ENCODE measurements at regions not wholly inside any gene's neighbourhood (a gene's known extent, or its start where the extent isn't known, plus 50 kb on each side); places are given as distances from the start of the nearest gene placed in this dataset.
"Not testable (repeated sequence)": the region's sequence is repeated elsewhere in the genome, so short reads cannot be mapped to it uniquely, and the experiment has no call there.

DNA sequence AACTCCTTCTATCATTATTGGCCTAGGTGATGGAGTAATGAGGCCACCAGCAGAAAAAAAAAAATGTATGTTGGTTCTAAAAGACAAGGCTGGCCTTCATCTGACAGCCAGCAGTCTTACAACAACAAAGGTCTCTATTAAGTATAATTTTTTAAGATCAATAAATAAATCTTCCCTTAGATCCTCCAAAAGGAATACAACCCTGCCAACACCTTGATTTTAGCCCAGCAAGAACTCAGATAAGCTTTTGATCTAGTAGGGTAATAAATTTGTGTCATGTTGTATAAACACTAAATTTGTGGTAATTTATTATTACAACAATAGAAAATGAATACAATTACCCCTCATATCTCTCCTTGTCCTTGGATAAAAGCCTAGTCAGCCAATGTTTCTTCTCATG, 633.2 kb upstream of the FAM174A start:
- DNase-seq (ENCODE audit: low read depth), result no peak

DNA sequence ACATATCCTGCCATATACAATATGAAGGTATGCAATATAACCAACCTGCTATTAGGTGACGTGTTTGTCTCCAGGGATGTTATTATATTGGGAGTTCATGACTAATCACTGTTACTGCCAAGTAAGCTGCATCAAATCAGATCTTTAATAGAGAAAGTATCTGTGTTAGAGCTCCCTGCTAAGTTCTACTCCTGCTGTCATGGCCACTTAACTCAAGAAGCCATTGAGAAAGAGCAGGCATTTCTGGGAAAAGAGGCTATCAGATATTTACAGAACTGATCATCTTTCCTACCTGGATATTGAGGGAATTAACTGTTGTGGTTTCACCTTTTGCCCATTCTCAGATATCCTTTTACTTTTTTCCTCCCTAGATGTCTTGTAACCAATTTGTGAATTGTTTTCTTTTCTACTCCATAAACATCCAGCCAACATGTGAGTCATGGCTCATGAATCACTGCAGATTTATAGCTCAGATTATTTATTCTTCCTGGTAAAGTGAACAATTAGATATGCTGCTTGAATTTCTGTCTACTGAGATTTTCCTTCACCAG, 634.8 kb upstream of the FAM174A start:
- DNase-seq (ENCODE audit: low read depth), result peak; percentile 6

DNA sequence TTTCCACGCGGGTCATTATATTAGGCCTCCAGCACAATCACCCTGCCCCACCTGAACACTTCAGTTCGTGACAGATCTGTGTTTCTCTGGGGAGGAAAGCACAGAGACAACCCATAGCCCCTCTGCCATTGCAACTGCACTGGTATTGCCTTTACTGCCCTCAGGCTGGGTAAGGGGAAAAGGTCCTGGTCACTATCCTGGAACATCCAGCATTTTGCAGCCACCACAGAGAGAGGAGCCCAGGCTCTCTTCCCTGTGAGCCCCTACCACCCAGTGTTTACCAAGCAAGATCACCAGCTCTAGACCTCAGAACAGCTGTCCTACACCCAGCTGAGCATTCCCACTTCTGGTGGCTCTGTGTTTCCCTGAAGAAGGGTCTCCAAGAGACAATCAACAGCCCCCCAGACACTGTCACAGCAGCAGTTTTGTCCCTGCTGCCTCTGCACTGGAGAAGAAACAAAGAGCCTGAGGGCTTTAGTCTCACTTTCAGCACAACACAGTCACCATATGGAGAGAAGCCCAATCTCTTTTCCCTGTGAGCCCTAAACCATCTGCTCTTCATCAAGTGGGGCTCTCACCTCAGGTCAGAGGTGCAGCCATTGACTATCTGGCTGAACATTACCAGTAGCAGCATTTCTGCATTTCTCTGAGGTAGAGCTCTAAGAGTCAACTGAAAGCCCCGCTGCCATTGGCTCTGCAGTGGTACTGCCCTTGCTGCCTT, 655.2 kb upstream of the FAM174A start:
- no peak for DNase-seq (ENCODE audit: low read depth)

DNA sequence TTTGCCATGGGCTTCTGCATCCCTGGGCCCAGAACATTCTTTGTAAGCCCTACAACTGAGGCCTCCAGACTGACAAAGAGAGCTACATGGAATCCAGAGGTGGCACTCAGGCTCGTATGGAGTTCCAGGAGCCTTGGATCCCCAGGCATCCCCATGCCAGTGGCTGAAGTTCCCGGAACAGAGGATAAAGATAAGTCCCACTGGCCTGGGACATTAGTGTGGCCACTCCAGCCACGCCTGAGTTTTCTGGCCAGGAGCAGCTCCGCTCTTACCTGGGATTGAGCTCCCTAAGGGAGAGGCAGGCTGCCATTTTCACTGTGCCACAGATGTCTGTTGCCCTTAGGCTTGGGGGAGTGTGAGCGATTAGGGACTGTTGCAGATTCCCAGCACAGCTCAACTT, 656.3 kb upstream of the FAM174A start:
- no peak for DNase-seq (ENCODE audit: low read depth)

DNA sequence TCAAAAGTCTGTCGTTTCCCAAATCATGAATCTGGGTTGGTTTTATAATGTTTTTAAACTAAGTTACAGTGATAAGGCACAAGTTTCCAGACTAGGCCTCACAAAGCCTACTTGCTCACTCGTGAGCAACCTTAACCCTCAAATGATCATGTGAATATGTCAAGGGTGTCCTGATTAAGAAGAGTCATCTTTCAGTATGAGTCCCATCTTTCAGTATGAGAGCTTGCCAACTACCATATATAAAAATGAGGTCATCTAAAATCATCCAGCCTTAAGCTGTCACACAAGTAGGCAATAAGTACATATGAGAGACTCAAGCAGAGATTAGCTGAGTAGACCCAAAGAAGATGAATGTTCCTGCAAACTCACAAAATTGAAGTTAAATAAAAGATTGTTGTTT, 668.4 kb upstream of the FAM174A start:
- DNase-seq (ENCODE audit: low read depth), result no peak

DNA sequence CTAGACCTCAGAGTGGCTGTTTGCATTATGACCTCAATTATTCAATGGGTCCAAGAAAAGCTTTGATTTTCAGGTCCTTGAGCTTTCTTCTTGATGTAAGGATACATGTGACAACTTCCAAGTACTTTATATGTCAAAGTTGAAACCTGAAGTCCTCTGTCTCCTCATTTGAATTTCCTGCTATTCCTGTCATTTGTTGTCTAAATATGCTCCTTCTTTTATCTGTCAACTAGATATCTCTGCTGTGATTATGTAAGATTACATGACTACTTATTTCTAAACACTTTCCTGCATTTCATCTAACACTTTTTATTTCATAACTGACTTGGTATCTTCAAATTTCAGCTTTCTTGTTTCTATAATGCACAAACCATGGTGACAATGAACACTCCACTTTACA, 670.0 kb upstream of the FAM174A start:
- DNase-seq (ENCODE audit: low read depth), result no peak

DNA sequence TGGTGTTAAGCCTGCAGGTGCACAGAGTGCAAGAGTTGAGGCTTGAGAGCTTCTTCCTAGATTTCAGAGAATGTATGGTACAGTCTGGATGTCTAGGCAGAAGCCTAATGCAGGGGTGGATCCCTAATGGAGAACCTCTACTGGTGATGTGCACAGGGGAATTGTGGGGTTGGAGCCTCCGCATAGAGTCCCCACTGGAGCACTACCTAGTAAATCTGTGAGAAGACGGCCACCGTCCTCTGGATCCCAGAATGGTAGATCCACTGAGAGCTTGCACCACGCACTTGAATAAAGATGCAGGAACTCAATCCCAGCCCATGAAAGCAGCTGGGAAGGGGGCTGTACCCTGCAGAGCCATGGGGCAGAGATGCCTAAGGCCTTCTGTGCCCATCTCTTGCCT, 699.4 kb upstream of the FAM174A start:
- DNase-seq (ENCODE audit: low read depth), result no peak

DNA sequence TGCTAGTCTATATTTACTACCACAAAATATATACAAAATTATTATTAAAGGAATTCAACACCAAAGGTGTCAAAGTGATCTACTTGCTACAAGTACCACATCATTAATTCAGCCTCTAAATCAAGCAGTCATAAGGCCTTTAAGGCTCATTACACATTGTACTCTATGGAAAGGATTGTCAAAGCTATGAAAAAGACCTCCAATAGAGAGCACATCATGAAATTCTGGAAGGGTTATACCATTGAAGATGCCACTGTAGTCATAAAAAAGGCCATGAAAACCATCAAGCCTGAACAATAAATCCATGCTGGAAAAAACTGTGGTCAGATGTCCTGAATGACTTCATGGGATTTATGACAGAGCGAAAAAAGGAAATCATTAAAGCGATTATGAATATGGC, 708.0 kb upstream of the FAM174A start:
- no peak for DNase-seq (ENCODE audit: low read depth)

DNA sequence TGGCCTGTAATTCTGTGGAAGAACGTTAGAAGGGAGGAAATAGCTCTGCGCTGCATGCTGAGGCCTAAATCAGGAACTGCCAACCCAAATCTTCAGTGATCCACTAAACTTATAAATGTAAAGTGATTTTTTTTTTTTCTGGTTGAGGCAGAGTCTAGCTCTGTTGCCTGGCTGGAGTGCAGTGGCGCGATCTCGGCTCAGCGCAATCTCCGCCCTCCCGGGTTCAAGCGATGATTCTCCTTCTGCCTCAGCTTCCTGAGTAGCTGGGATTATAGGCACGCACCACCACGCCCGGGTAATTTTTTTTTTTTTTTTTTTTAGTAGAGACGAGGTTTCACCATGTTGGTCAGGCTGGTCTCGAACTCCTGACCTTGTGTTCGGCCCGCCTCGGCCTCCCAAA, 717.4 kb upstream of the FAM174A start:
- no peak for DNase-seq (ENCODE audit: low read depth)

DNA sequence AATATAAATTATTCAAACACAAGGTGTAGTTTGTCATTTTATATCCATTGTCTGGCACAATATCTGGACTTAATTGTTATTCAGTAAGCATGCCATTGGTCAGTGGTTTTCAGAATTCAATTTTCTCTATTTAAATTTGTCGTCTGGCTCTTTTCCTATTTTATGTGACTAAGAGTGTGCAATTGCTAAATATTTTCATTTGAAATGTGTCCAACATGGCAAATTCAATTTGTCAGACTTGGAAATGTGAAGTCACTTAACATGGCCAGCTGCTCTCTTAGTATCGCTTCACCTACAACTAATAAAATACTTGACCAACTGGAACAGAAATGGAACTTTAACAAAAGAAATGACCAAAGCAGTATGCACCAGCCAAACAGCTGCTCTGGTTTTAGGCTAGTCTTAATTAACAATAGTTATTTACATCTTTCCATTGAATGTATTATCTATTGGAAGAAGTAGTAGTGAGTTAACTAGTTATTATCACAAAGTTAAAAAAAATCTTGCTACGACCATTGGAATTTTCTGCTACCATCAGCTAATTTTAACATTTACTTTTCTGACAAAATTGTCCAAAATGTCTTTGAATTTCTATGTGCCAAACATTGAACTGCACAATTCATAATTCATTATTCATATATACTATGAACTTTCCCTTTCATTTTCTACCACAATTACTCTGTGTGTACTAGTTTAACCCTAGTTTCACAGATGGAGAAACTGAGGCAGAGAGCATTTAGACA, 720.7 kb upstream of the FAM174A start:
- DNase-seq (ENCODE audit: low read depth), result no peak

DNA sequence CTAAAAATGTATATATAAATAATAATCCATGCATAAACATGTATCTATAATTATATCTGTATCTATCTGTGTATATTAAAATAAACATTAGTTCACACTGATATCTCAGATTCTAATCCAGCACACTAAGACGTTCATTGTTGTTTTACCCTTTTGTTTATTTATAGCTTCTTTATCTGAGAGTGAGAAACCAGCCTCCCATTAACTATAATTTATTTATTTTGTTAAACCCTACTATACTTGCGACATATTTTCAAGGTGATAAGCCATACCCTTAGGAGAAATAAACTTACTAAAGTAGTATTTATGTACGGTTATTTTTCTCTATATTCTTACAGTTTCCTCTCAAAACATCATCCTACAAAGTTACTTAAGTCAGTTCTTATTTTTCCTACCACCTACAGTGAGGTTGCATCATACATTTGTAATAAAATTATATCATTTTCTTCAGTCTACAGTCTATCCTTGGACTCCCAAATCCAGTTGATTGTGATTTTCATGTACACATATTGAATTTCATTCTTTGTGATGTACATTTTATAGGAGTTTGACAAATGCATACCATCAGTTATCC, 726.4 kb upstream of the FAM174A start:
- no peak for DNase-seq (ENCODE audit: low read depth)

DNA sequence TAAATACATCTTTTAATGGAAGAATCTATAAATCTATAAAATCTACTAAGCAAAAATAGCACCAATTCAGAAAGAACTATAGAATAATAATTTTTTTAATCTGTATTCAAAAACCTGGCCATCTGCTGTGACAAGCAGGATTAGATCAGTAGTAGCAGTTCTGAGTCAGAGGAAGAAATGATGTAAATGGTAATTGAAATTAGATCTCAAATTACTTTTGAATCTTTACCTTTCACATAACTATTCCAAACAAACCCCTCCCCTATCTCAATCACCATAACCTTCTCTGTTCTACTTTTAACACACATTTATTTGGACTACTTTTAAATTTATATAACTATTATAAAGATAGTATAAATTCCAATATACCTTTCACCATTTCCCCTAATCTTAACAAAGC, 727.8 kb upstream of the FAM174A start:
- no peak for DNase-seq (ENCODE audit: low read depth)

DNA sequence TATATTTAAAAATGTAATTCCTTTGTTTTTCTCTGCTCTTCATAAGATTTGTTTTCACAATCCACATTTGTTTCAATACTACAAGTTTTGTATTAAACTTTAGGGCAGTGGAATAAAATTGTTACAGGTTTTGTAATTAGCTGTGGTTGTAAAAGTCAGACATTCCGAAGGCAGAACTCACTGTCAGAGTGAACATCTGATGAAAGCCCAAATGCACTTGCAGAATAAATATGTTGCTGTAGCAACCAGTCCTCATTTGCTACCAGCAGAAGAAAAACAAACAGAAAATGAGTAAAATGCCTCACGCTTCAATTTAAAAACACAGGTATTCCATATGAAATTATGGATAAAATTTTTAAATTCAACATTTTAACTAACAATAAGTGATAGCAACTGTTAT, 740.1 kb upstream of the FAM174A start:
- no peak for DNase-seq (ENCODE audit: low read depth)

DNA sequence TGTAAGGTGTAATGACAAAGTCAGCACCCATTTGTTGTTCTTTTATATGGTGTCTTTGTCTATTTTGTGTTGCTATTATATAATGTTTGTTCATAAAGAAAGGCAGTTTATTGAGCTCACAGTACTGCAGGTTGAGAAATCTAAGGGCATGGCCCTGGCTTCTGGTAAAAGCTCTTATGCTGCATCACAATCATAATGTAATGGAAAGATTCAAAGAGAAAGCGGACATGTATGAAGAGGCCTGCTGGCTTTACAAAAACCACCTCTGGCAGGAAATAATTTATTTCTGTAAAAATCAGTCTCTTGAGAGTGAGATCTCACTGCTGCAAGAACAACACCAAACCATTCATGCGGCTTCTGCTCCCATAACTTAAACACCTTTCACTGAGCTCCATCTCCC, 746.7 kb upstream of the FAM174A start:
- DNase-seq (ENCODE audit: low read depth), result no peak

DNA sequence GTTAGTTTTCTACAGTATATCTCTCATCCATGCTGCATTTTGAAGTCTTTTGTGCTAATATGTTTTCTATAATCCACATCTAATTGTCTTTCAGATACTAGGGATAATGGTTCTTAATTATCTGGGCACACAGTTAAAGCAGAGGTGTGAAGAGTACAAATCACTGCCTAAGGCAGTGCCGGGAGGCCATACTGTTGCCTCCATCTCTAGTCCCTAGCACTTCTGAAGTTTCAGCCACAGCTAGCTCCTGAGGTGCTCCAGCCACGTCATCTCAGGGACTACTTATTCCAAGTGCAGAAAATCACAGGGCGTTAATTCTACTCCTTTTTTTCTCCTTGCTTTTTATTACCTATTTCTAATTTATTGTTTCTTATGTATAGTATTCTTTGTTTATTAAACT, 760.0 kb upstream of the FAM174A start:
- DNase-seq (ENCODE audit: low read depth), result no peak

DNA sequence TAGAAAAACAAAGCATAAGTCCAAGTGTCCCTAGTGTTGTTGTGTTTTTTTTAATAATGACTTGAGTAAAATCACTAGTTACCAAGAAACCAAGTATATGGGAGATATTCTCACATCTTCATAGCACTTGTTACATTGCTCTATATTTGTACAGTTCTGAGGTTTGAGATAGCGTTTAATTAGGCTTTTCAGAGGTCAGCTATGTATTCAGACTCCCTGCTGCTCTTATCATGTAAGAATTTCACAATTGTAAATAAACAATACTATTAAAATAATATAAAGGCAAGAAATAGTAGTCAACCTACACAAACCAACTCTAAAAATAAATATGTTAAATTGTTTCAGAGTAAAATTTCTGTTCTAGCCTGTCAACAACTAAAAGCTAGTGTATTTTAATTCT, 761.9 kb upstream of the FAM174A start:
- DNase-seq (ENCODE audit: low read depth), result no peak

DNA sequence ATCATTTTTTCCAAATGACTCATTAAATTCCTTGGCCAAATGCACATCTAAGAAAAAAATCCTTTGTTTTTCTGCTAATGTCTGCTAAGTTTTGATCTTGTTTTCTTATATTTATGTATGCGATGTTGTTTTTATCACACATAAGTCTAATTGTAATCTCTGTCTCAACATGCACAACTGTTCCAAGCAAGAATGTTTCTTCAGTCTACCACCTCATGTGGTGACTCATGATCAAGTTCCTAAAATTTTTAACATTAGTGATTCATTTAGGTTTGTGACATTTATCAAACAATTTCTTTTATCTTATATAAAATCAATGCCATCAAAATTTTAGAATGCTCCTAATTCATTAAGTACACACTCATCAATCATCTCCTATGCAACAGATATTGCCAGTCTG, 763.9 kb upstream of the FAM174A start:
- DNase-seq (ENCODE audit: low read depth), result no peak

DNA sequence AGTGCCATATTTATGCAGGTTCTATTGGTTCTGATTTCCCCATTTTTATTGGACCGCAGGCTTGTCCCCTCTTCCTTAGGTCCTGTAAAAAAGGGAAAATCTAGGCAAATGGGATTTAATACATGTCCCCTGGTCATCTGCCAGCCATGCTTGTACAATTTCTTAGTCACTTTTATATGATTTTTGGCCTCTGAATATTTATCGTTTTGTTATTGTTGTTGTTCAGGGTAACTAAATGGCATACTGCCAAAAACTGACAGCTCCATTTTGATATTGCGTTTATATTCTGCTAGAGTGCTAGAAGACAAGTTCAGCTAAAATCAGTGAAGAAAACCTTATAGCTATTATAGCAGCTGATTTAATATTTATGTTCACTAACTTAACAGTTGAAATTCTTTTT, 770.2 kb upstream of the FAM174A start:
- DNase-seq (ENCODE audit: low read depth), result no peak

DNA sequence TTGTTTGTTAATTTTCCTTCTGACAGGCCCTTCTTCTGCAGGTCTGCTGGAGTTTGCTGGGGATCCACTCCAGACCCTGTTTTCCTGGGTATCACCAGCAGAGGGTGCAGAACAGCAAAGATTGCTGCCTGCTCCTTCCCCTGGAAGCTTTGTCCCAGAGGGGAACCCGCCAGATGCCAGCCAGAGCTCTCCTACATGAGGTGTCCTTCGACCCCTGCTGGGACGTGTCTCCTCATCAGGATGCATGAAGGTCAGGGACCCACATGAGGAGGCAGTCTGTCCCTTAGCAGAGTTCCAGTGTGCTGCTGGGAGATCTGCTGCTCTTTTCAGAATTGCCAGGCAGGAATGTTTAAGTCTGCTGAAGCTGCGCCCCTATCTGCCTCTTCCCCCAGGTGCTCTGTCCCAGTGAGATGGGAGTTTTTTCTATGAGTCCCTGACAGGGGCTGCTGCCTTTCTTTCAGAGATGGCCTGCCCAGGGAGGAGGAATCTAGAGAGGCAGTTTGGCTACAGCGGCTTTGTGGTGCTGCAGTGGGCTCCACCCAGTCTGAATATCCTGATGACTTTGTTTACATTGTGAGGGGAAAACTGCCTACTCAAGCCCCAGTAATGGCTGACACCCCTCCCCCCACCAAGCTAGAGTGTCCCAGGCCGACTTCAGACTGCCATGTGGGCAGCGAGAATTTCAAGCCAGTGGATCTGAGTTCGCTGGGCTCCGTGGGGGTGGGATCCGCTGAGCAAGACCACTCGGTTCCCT, 772.0 kb upstream of the FAM174A start:
- no peak for DNase-seq (ENCODE audit: low read depth)

DNA sequence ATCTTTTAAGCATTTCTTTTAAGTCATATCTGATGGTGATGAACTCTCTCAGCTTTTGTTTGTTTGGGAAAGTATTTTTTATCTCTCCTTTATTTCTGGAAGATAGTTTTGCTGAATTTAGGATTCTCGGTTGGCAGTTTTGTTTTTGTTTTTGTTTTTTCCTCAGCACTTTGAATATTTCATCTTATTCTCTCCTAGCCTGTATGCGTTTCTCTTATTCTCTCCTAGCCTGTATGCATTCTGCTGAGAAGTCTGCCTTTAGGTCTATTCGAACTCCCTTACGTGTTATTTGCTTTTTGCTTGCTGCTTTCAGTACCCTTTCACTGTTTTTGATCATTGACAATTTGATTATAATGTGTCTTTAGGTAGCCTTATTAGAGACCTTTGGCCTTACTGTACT, 787.8 kb upstream of the FAM174A start:
- DNase-seq (ENCODE audit: low read depth), result no peak

DNA sequence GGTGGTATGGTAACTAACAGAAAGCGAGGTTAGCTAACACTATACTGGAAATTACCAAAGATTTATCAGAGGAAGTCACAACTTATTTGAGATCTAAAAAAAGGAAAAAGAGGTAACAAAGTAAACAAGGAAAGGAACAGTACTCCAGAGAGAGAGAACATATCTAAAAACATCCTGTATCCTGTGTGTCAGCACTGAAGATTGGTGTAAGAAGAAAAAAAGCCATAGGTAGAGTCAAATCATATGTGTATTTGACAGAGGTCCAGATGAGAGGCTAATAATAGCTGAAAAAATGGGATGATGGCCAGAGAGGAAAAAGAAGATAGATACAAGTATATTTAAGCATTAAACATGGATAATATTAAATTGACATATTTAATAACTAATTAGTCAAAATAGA, 802.0 kb upstream of the FAM174A start:
- DNase-seq (ENCODE audit: low read depth), result not testable (repeated sequence)

DNA sequence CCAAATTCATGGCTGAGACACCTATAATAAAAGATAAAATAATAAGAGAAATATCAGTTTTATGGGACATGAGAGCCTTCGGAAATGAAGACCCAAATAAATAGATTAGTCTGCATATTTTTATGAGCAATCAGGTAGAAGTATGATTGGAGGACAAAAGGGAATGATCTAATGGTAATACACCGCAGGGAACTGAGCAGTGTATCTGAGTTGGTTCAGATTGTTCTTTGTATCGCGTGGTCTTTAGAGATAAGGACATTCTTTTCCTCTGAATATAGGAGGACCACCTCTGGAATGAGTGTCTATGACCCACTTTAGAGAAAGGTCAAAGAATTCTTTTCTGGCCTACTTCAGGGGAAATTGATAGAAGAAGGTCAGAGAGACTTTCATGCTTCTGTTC, 801.8 kb upstream of the CHD1 start:
- not testable (repeated sequence) for DNase-seq (ENCODE audit: low read depth)

Measured in fibroblast of the conjunctiva (primary cell).